Kidney glomerular epithelial cell (primary cell): ENCODE measurements at regions not wholly inside any gene's neighbourhood (a gene's known extent, or its start where the extent isn't known, plus 50 kb on each side); places are given as distances from the start of the nearest gene placed in this dataset.

Source experiments
- DNase-seq: peaks from one replicate; lab custom pipeline; 2025; lab: John Stamatoyannopoulos, UW

DNA sequence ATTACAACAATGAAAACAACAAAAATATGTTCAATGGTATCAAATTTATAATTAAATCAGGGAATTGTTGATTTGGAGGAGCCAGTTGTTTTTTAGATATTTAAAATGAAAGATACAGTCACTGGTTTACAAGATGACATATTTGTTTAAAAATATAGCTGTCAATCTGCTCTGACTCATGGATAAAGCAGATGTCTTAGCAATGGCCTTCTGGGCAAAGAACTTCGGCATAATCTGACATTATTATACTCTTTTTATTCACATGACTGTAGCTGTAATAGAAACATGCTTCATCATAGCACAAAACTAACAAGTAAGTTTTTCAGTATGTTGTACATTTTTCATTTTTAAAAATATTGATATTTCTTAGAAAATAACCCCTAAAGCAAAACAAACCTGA lies 267.4 kb downstream of the CENPW start:
- DNase-seq: no peak

GRCh38 chr6:126608681-126609080 lies 268.8 kb downstream of the CENPW start:
- DNase-seq: no peak

GRCh38 chr6:126614642-126615504 lies 275.0 kb downstream of the CENPW start:
- no peak for DNase-seq

DNA sequence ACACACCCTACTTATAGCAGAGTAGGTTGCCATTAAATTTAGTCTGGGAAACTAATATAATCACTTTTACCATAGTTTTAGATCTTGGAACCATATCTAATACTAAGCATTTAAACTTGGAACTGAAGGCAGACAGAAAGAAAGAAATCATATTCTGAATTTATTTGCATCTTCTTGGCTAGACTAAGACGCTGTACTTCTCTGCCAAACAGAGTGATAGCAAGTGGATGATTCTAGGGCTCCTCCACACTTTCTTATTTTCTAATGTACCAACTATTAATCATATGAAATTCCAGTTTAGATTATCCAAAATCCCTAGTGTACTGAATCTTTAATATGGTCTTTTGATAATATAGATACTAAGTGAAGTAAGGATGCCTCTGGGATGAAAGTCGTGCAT lies 277.0 kb downstream of the CENPW start:
- no peak for DNase-seq

- no peak for DNase-seq
Measured at GRCh38 chr6:126618639-126619343, 278.9 kb downstream of the CENPW start.

DNA sequence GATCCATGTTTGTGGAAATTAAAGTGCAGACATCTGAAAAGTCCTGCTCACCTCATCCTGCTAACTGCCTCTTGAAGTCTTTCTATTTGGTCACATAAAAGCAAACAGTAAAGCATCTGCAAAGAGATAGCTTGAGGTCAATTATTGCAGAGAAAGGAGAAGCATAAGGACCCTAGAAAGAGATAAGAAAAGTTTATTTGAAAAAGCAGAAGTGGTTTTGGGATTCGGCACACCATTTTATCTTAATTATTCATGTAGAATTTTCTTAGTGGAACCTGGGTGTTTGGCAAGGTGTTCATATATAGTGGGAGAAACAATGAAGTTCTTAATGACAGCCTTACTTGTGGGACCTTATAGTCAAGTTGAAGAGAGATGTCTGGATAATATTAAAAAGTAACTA lies 280.8 kb downstream of the CENPW start:
- no peak for DNase-seq

GRCh38 chr6:126625019-126625418 lies 285.1 kb downstream of the CENPW start:
- peak; percentile 40 for DNase-seq

- DNase-seq: no peak
Measured at GRCh38 chr6:126628125-126628524, 288.2 kb downstream of the CENPW start.

DNA sequence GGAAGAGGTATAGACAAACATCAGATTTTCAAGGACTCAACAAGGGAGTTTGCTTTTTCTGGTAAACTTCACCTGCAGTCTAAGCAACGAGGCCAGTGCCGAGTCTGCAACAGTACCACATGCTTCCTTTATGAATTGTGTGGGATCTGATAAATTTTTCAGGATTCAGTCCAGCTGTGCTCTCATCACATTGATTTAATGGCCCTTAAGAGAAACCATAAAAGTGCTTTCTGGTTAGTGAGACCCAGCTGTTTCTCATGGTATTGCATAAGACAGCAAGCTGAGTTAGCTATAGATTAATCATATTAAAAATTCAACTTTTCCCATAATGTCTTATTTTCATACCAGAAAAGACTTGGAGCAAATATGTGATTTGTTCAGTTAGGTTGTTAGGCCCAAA lies 291.4 kb downstream of the CENPW start:
- DNase-seq: no peak

DNA sequence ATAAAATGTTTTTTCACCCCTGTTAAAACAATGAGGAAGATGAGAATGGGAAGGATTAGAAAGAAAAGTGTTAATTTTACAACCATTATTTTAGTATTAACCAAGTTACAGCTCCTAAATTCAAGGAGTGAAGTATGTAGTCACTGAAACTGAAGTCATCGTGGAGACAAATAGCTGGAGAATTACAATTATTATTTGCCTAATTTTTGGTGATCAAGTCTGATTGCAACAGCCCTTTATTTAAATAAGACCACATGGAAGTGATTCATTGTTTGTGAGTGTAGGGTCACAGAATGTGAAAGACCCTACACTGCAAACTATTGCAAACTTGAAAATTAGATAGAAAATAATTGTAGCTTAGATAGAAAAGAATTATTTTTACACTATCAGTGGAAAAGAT lies 292.4 kb downstream of the CENPW start:
- no peak for DNase-seq

- no peak for DNase-seq
Measured at GRCh38 chr6:126633373-126633772, 293.5 kb downstream of the CENPW start.

- DNase-seq: no peak
Measured at GRCh38 chr6:126640356-126640755, 300.4 kb downstream of the CENPW start.

GRCh38 chr6:126640921-126641320 lies 301.0 kb downstream of the CENPW start:
- DNase-seq: no peak

GRCh38 chr6:126641641-126642040 lies 301.7 kb downstream of the CENPW start:
- DNase-seq: no peak

DNA sequence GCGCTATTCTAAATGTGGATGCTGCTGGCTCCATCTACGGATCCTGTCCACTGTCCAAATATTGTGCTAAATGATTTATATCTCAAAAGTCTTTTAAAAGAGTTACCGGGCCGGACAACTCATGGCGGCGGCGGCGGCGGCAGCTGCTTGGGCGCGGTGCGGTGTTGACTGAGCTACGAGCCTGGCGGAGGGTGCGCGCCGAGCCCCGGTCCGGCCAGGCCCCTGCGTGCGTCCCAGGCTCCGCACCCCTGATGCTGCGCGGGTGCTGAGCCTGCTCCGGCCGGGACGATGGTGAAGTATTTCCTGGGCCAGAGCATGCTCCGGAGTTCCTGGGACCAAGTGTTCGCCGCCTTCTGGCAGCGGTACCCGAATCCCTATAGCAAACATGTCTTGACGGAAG lies 303.4 kb downstream of the CENPW start:
- no peak for DNase-seq

DNA sequence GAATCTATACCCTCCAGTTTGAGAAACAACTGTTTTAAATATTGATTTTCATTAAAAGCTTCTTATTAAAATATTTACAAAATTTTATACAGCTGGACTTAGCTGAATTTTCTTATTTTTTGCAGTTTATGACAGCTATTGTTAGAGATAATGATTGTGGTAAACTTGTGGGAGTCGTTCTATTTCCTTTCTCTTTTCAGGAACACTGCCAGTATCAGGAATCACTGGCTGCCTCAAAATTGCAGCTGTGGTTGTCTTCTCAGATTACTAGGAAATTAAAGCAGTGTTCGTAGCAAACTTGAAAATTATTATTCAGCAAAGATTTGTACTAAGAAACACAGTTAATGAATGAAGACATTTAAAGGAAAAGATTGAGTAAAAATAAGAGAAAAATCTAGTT lies 311.0 kb downstream of the CENPW start:
- DNase-seq: no peak

GRCh38 chr6:126657561-126658175 lies 317.8 kb downstream of the CENPW start:
- DNase-seq: peak; percentile 9

GRCh38 chr6:126660376-126660775 lies 320.5 kb downstream of the CENPW start:
- DNase-seq: no peak

- no peak for DNase-seq
Measured at GRCh38 chr6:126661646-126662045, 321.7 kb downstream of the CENPW start.

GRCh38 chr6:126662966-126663365 lies 323.1 kb downstream of the CENPW start:
- DNase-seq: no peak

GRCh38 chr6:126664271-126664670 lies 324.4 kb downstream of the CENPW start:
- no peak for DNase-seq

DNA sequence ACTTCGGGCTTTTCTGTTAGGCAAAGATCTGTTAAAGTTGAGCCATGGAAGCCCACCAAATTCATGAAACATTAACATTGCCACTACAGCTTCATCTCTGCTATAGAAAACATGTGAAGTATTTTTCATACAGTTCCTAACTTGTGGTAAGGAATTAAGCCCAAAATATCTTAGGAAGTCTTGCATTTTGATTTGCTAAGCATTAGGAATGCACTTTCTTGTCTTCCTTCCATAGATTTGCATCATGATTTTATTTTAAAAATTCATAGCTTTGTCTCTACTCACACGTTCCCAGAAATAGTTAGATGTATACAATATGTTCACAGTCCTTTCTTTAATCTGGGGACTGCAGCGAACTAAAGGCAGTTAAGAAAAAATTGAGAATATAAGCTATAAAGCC lies 325.6 kb downstream of the CENPW start:
- no peak for DNase-seq

GRCh38 chr6:126667071-126667470 lies 327.2 kb downstream of the CENPW start:
- DNase-seq: no peak
